Dendritic cell treated with granulocyte-macrophage colony-stimulating factor and Interleukin-4, amounts not matched to agents 40 ng/mL and 50 ng/mL, for 4 days (primary cell): ENCODE measurements at regions not wholly inside any gene's neighbourhood (a gene's known extent, or its start where the extent isn't known, plus 50 kb on each side); places are given as distances from the start of the nearest gene placed in this dataset.

Experiments
- H3K27ac Mint-ChIP-seq: one replicate; pipeline ENCODE4 v1.8.0; 2022; ENCODE audit warnings: mild to moderate bottlenecking, mixed read lengths
- H3K27me3 Mint-ChIP-seq: one replicate; pipeline ENCODE4 v1.8.0; 2022; ENCODE audit warnings: mild to moderate bottlenecking, mixed read lengths
- H3K36me3 Mint-ChIP-seq: one replicate; pipeline ENCODE4 v1.8.0; 2022; ENCODE audit warnings: low read depth, mixed read lengths
- H3K4me1 Mint-ChIP-seq: one replicate; pipeline ENCODE4 v1.8.0; 2022; ENCODE audit warnings: low read depth, mixed read lengths
- H3K4me3 Mint-ChIP-seq: one replicate; pipeline ENCODE4 v1.8.0; 2022; ENCODE audit warnings: mild to moderate bottlenecking, moderate library complexity, mixed read lengths
- H3K9me3 Mint-ChIP-seq: one replicate; pipeline ENCODE4 v1.8.0; 2022; ENCODE audit warnings: mixed read lengths
- intact Hi-C: fragments of 100-400 bp; cut with micrococcal nuclease; formaldehyde crosslinking; loops from one replicate; pipeline ENCODE4 v1.15.0; 2022

GRCh38 chr6:90406142-90406794, 109.6 kb upstream of the BACH2 start:
- H3K27ac Mint-ChIP-seq: no peak overlapping the region
- H3K27me3 Mint-ChIP-seq: no peaks in the 10 kb centered on the region
- no peaks in the 10 kb centered on the region for H3K9me3 Mint-ChIP-seq
- intact Hi-C loops: no loop called here
- no peaks in the 10 kb centered on the region for H3K36me3 Mint-ChIP-seq
- peaks cover 7% of the 10 kb centered on the region for H3K4me1 Mint-ChIP-seq
- H3K4me3 Mint-ChIP-seq: no peak overlapping the region

- peaks cover 7% of the 10 kb centered on the region for H3K4me1 Mint-ChIP-seq
- intact Hi-C loops: no loop called here
- no peaks in the 10 kb centered on the region for H3K27me3 Mint-ChIP-seq
- H3K9me3 Mint-ChIP-seq: no peaks in the 10 kb centered on the region
- no peak overlapping the region for H3K4me3 Mint-ChIP-seq
- no peaks in the 10 kb centered on the region for H3K36me3 Mint-ChIP-seq
- no peak overlapping the region for H3K27ac Mint-ChIP-seq
Measured at GRCh38 chr6:90403489-90404381, 107.1 kb upstream of the BACH2 start.

- Mint-ChIP-seq H3K36me3 (no peaks in the 10 kb centered on the region), H3K4me3 (no peak overlapping the region), H3K4me1 (peaks cover 7% of the 10 kb centered on the region), H3K27ac (no peak overlapping the region), H3K9me3 (no peaks in the 10 kb centered on the region), H3K27me3 (no peaks in the 10 kb centered on the region)
- intact Hi-C loops: no loop called here
Measured at GRCh38 chr6:90402831-90403192, 106.2 kb upstream of the BACH2 start.

- no peak overlapping the region for H3K27ac Mint-ChIP-seq
- H3K36me3 Mint-ChIP-seq: no peaks in the 10 kb centered on the region
- no peaks in the 10 kb centered on the region for H3K9me3 Mint-ChIP-seq
- intact Hi-C loops: no loop called here
- H3K27me3 Mint-ChIP-seq: no peaks in the 10 kb centered on the region
- peaks cover 7% of the 10 kb centered on the region for H3K4me1 Mint-ChIP-seq
- no peak overlapping the region for H3K4me3 Mint-ChIP-seq
Measured at GRCh38 chr6:90401933-90402830, 105.5 kb upstream of the BACH2 start.

- no peak overlapping the region for H3K27ac Mint-ChIP-seq
- H3K36me3 Mint-ChIP-seq: no peaks in the 10 kb centered on the region
- peaks cover 7% of the 10 kb centered on the region for H3K4me1 Mint-ChIP-seq
- H3K27me3 Mint-ChIP-seq: no peaks in the 10 kb centered on the region
- intact Hi-C loops: no loop called here
- no peak overlapping the region for H3K4me3 Mint-ChIP-seq
- no peaks in the 10 kb centered on the region for H3K9me3 Mint-ChIP-seq
Measured at GRCh38 chr6:90399970-90400369, 103.3 kb upstream of the BACH2 start.

GRCh38 chr6:90397929-90398674, 101.5 kb upstream of the BACH2 start:
- no peaks in the 10 kb centered on the region for H3K9me3 Mint-ChIP-seq
- H3K4me1 Mint-ChIP-seq: peaks cover under 1% of the 10 kb centered on the region
- H3K4me3 Mint-ChIP-seq: no peak overlapping the region
- intact Hi-C loops: no loop called here
- no peaks in the 10 kb centered on the region for H3K27me3 Mint-ChIP-seq
- no peaks in the 10 kb centered on the region for H3K36me3 Mint-ChIP-seq
- H3K27ac Mint-ChIP-seq: no peak overlapping the region

- Mint-ChIP-seq H3K4me1 (no peaks in the 10 kb centered on the region), H3K4me3 (no peak overlapping the region), H3K36me3 (no peaks in the 10 kb centered on the region)
Measured at GRCh38 chr6:90397047-90397446, 100.4 kb upstream of the BACH2 start.

GRCh38 chr6:90393232-90393884, 96.7 kb upstream of the BACH2 start:
- Mint-ChIP-seq H3K4me1 (no peaks in the 10 kb centered on the region), H3K9me3 (no peaks in the 10 kb centered on the region), H3K36me3 (no peaks in the 10 kb centered on the region), H3K27ac (no peak overlapping the region), H3K4me3 (no peak overlapping the region), H3K27me3 (no peaks in the 10 kb centered on the region)
- intact Hi-C loops: loop anchor here (1.0 to 5.0 kb wide), 4 partner anchors 86 to 453 kb away; no protein-coding TSS in a partner anchor

More at GRCh38 chr6:90397047-90397446, 100.4 kb upstream of the BACH2 start:
- no peaks in the 10 kb centered on the region for H3K9me3 Mint-ChIP-seq
- intact Hi-C loops: no loop called here
- H3K27ac Mint-ChIP-seq: no peak overlapping the region
- H3K27me3 Mint-ChIP-seq: no peaks in the 10 kb centered on the region

GRCh38 chr6:90390379-90390778, 93.7 kb upstream of the BACH2 start:
- Mint-ChIP-seq H3K9me3 (no peaks in the 10 kb centered on the region), H3K27ac (no peak overlapping the region), H3K36me3 (no peaks in the 10 kb centered on the region), H3K4me3 (no peak overlapping the region), H3K27me3 (peaks cover 3% of the 10 kb centered on the region), H3K4me1 (no peaks in the 10 kb centered on the region)
- intact Hi-C loops: loop anchor here (5.0 kb wide), 1 partner anchor 103 kb away; no protein-coding TSS in a partner anchor

GRCh38 chr6:90388395-90388794, 91.8 kb upstream of the BACH2 start:
- H3K27me3 Mint-ChIP-seq: peaks cover 3% of the 10 kb centered on the region
- H3K27ac Mint-ChIP-seq: no peak overlapping the region
- intact Hi-C loops: no loop called here
- H3K9me3 Mint-ChIP-seq: no peaks in the 10 kb centered on the region
- no peaks in the 10 kb centered on the region for H3K4me1 Mint-ChIP-seq
- no peaks in the 10 kb centered on the region for H3K36me3 Mint-ChIP-seq
- no peak overlapping the region for H3K4me3 Mint-ChIP-seq

GRCh38 chr6:90387826-90388225, 91.2 kb upstream of the BACH2 start:
- no peaks in the 10 kb centered on the region for H3K9me3 Mint-ChIP-seq
- H3K4me1 Mint-ChIP-seq: no peaks in the 10 kb centered on the region
- no peaks in the 10 kb centered on the region for H3K36me3 Mint-ChIP-seq
- H3K27me3 Mint-ChIP-seq: peaks cover 3% of the 10 kb centered on the region
- no peak overlapping the region for H3K4me3 Mint-ChIP-seq
- H3K27ac Mint-ChIP-seq: no peak overlapping the region
- intact Hi-C loops: no loop called here

- H3K27ac Mint-ChIP-seq: no peak overlapping the region
- H3K4me1 Mint-ChIP-seq: no peaks in the 10 kb centered on the region
- no peak overlapping the region for H3K4me3 Mint-ChIP-seq
- no peaks in the 10 kb centered on the region for H3K36me3 Mint-ChIP-seq
- H3K9me3 Mint-ChIP-seq: no peaks in the 10 kb centered on the region
- intact Hi-C loops: no loop called here
- peaks cover 3% of the 10 kb centered on the region for H3K27me3 Mint-ChIP-seq
Measured at GRCh38 chr6:90387383-90387775, 90.7 kb upstream of the BACH2 start.
